Heart left ventricle (tissue), 13 donors: ENCODE measurements at regions not wholly inside any gene's neighbourhood (a gene's known extent, or its start where the extent isn't known, plus 50 kb on each side); places are given as distances from the start of the nearest gene placed in this dataset.

Experiments used
- POLR2A ChIP-seq, 2 donors: fragments of 450-650 bp; IDR thresholded peaks; one replicate each; pipeline ENCODE4 v1.6.1; 2017; ENCODE audit warnings: antibody characterized with exemption in 2 of 2, mild to moderate bottlenecking in 2 of 2, moderate library complexity in 2 of 2
- TF ChIP-seq, protein P1 (sequence below), 12 donors: fragments of 200-600 bp; sonication (generic) in 4 of 12; IDR thresholded peaks; one replicate each; pipeline versions ENCODE4 v1.5.0 to v1.8.0; 2018 to 2022; ENCODE audit warnings: antibody characterized with exemption in 12 of 12, mild to moderate bottlenecking in 5 of 12
- donor health status: ischemic (EF 13 %, LVEDD 7.1; RV severe dilation, severe dysfunction).
- donor health status: DM: no; HTN: yes; CAD: no.
- donor health status: DM: no; HTN: no; CAD: no.
- donor health status: ischemic (EF 25% LVEDD 6.9; RV normal size, moderate dysfunction).
- donor health status: ischemic (EF 25% LVEDD 5.7; RV mildly dilated, moderate dysfunction).
- donor health status: ischemic (EF 35%, LVEDD 5.7; RV mildly dilated, moderate dysfunction).
- donor health status: nonischemic (EF 11% LVEDD 7.7; RV severe dilation, severe dysfunction).
- donor health status: DM: yes; HTN: yes; CAD: no.
- donor health status: PGD.
- donor health status: ischemic (EF 29% LVEDD 5.4; RV normal size, mild dysfunction).
- donor health status: nonischemic (EF 23%, LVEDD 6.1; RV moderate dilation, normal function).

DNA sequence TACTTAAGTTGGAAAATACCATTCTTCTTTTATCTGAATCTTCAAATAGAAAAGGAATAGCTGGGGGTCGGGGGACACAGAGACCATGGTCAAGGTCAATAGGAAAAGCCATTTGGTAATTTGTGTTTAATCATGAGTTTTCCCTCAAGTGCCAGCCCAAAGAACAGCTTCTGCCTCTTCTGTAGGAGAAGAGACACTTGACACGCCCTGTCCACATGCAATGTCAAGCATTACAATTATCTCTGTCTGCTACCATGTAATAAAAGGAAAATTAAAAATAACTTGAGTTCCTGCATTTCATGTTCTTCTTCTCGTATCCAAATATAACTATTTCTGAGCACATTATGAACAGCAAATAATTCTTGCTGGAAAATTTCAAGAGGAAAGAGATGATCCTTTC, 241.7 kb downstream of the IPMK start:
- TF ChIP-seq, protein P1, sequence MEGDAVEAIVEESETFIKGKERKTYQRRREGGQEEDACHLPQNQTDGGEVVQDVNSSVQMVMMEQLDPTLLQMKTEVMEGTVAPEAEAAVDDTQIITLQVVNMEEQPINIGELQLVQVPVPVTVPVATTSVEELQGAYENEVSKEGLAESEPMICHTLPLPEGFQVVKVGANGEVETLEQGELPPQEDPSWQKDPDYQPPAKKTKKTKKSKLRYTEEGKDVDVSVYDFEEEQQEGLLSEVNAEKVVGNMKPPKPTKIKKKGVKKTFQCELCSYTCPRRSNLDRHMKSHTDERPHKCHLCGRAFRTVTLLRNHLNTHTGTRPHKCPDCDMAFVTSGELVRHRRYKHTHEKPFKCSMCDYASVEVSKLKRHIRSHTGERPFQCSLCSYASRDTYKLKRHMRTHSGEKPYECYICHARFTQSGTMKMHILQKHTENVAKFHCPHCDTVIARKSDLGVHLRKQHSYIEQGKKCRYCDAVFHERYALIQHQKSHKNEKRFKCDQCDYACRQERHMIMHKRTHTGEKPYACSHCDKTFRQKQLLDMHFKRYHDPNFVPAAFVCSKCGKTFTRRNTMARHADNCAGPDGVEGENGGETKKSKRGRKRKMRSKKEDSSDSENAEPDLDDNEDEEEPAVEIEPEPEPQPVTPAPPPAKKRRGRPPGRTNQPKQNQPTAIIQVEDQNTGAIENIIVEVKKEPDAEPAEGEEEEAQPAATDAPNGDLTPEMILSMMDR (IDR thresholded peaks at IDR 0.05): no peak
- TF ChIP-seq POLR2A (IDR thresholded peaks at IDR 0.05): no peak
